ENCODE measurements at regions not wholly inside any gene's neighbourhood (a gene's known extent, or its start where the extent isn't known, plus 50 kb on each side); places are given as distances from the start of the nearest gene placed in this dataset.

DNA sequence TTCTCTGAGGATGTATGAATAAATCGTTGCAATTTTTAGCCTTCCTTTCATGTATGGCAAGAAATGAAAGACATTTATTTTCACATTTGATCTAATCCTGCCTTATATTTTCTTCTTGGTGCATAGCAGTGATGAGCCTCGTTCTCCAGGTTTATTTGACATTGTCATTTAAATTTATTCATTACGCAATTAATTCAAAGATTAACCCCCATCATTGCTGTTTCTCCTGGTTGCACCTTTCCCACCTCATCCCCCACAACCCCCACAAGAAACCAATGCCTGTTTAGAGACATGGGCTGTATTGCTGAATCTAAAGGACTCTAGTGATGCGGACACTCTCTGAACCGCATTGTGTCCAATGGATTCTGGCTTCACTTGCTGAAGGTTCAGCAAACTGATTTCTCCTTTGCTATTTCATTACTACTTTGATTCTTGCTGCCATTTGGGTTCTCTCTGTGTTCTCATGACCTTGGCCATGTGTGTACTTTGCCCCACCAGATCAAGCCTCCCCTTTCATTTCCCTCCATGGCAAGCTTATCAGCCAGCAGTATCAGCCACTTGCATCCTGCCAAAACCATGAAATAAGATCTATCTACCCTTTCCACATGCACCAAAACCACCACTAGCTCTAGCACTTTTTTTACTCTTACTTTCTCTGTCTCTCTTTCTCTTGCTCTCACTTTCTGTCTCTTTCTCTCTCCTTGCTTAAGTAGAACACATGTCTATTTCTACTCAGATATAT is 382.7 kb downstream of the GBE1 start:
- no peak for TF ChIP-seq PCBP1 (IDR thresholded peaks at IDR 0.05; ENCODE audit: low read depth, low read length, poor library complexity, severe bottlenecking)
- no peak for TF ChIP-seq JUND (IDR thresholded peaks at IDR 0.05; ENCODE audit: borderline replicate concordance, low read depth, low read length)
- no peak for TF ChIP-seq JUND (tag; IDR thresholded peaks at IDR 0.05; ENCODE audit: borderline replicate concordance, low read depth, low read length)
- TF ChIP-seq, protein P1, sequence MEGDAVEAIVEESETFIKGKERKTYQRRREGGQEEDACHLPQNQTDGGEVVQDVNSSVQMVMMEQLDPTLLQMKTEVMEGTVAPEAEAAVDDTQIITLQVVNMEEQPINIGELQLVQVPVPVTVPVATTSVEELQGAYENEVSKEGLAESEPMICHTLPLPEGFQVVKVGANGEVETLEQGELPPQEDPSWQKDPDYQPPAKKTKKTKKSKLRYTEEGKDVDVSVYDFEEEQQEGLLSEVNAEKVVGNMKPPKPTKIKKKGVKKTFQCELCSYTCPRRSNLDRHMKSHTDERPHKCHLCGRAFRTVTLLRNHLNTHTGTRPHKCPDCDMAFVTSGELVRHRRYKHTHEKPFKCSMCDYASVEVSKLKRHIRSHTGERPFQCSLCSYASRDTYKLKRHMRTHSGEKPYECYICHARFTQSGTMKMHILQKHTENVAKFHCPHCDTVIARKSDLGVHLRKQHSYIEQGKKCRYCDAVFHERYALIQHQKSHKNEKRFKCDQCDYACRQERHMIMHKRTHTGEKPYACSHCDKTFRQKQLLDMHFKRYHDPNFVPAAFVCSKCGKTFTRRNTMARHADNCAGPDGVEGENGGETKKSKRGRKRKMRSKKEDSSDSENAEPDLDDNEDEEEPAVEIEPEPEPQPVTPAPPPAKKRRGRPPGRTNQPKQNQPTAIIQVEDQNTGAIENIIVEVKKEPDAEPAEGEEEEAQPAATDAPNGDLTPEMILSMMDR (IDR thresholded peaks at IDR 0.05 in 2 of 3, conservative IDR thresholded peaks at IDR 0.05 in 1 of 3; ENCODE audit: insufficient read depth in 2 of 3, low read depth in 1 of 3, low read length in 3 of 3), result no peak
- no peak for TF ChIP-seq POLR2A (conservative IDR thresholded peaks at IDR 0.05)
- no peak for TF ChIP-seq ZNF324 (CRISPR knock-in tag; IDR thresholded peaks at IDR 0.05)
- TF ChIP-seq, protein P2, sequence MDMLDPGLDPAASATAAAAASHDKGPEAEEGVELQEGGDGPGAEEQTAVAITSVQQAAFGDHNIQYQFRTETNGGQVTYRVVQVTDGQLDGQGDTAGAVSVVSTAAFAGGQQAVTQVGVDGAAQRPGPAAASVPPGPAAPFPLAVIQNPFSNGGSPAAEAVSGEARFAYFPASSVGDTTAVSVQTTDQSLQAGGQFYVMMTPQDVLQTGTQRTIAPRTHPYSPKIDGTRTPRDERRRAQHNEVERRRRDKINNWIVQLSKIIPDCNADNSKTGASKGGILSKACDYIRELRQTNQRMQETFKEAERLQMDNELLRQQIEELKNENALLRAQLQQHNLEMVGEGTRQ (CRISPR knock-in tag; IDR thresholded peaks at IDR 0.05), result no peak
- TF ChIP-seq MTA2 (IDR thresholded peaks at IDR 0.05; ENCODE audit: low read depth), result no peak
- TF ChIP-seq, protein P3, sequence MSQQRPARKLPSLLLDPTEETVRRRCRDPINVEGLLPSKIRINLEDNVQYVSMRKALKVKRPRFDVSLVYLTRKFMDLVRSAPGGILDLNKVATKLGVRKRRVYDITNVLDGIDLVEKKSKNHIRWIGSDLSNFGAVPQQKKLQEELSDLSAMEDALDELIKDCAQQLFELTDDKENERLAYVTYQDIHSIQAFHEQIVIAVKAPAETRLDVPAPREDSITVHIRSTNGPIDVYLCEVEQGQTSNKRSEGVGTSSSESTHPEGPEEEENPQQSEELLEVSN (IDR thresholded peaks at IDR 0.05; ENCODE audit: borderline replicate concordance in 1 of 2, extremely low read depth in 1 of 2, insufficient read depth in 1 of 2, insufficient read length in 1 of 2, low read depth in 1 of 2, low read length in 1 of 2, poor library complexity in 1 of 2, severe bottlenecking in 1 of 2), result no peak
- TF ChIP-seq HDAC2 (IDR thresholded peaks at IDR 0.05), result no peak
- TF ChIP-seq REST (IDR thresholded peaks at IDR 0.05; ENCODE audit: borderline replicate concordance), result no peak
- no peak for TF ChIP-seq REST (CRISPR knock-in tag; IDR thresholded peaks at IDR 0.05; ENCODE audit: low read depth)
- TF ChIP-seq ZNF134 (CRISPR knock-in tag; conservative IDR thresholded peaks at IDR 0.05), result no peak
- no peak for TF ChIP-seq ADNP (tag; IDR thresholded peaks at IDR 0.05)
- TF ChIP-seq YY1 (IDR thresholded peaks at IDR 0.05; ENCODE audit: borderline replicate concordance in 1 of 3, control insufficient read depth in 1 of 3, extremely low read depth in 1 of 3, insufficient read depth in 3 of 3, insufficient read length in 1 of 3, insufficient replicate concordance in 2 of 3, low read depth in 1 of 3, low read length in 2 of 3), result no peak

Measured in K562 (cell line).